ENCODE measurements at regions not wholly inside any gene's neighbourhood (a gene's known extent, or its start where the extent isn't known, plus 50 kb on each side); places are given as distances from the start of the nearest gene placed in this dataset.
"Not testable (repeated sequence)": the region's sequence is repeated elsewhere in the genome, so short reads cannot be mapped to it uniquely, and the experiment has no call there.

DNA sequence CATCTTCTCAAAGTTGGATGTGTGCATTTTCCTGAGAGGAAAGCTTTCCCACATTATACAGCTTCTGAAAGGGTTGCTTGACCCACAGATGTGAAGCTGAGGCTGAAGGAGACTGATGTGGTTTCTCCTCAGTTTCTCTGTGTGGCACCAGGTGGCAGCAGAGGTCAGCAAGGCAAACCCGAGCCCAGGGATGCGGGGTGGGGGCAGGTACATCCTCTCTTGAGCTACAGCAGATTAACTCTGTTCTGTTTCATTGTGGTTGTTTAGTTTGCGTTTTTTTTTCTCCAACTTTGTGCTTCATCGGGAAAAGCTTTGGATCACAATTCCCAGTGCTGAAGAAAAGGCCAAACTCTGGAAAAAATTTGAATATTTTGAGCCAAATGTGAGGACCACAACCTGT is 360.2 kb downstream of the OR4F29 start:
- TF ChIP-seq, protein P1, sequence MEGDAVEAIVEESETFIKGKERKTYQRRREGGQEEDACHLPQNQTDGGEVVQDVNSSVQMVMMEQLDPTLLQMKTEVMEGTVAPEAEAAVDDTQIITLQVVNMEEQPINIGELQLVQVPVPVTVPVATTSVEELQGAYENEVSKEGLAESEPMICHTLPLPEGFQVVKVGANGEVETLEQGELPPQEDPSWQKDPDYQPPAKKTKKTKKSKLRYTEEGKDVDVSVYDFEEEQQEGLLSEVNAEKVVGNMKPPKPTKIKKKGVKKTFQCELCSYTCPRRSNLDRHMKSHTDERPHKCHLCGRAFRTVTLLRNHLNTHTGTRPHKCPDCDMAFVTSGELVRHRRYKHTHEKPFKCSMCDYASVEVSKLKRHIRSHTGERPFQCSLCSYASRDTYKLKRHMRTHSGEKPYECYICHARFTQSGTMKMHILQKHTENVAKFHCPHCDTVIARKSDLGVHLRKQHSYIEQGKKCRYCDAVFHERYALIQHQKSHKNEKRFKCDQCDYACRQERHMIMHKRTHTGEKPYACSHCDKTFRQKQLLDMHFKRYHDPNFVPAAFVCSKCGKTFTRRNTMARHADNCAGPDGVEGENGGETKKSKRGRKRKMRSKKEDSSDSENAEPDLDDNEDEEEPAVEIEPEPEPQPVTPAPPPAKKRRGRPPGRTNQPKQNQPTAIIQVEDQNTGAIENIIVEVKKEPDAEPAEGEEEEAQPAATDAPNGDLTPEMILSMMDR (IDR thresholded peaks at IDR 0.05; ENCODE audit: poor library complexity, severe bottlenecking) = peak; percentile 55
- not testable (repeated sequence) for TF ChIP-seq EP300 (conservative IDR thresholded peaks at IDR 0.05; ENCODE audit: poor library complexity, severe bottlenecking)

Measured in neural cell (in vitro differentiated cells).